ENCODE measurements at regions not wholly inside any gene's neighbourhood (a gene's known extent, or its start where the extent isn't known, plus 50 kb on each side); places are given as distances from the start of the nearest gene placed in this dataset.

GRCh38 chr15:37788330-37788729 is 146.1 kb upstream of the TMCO5A start:
- TF ChIP-seq CTCF (IDR thresholded peaks at IDR 0.05): no peak
- no peak for TF ChIP-seq POLR2A (IDR thresholded peaks at IDR 0.05)
